GM12878 (cell line): ENCODE measurements at regions not wholly inside any gene's neighbourhood (a gene's known extent, or its start where the extent isn't known, plus 50 kb on each side); places are given as distances from the start of the nearest gene placed in this dataset.

Experiments used
- ATAC-seq: fragments of 200-7000 bp; cut with Tn5 transposase; 3 replicates; pipeline ENCODE4 v1.9.1; 2020; ENCODE audit warnings: mild to moderate bottlenecking, moderate library complexity
- BruUV-seq: library from RNA; stranded (reverse); fragments of 400-500 nt; replicated peaks from 2 replicates; lab custom pipeline; 2021; lab: Mats Ljungman, UMichigan
- CTCF ChIA-PET: fragments of 300-600 bp; sonication (Branson Sonifier 250); formaldehyde crosslinking; extraction: SDS; loops from one replicate; lab custom pipeline; 2021; ENCODE audit warnings: inconsistent platforms; lab: Yijun Ruan, JAX
- POLR2A ChIA-PET: fragments of 350-600 bp; formaldehyde crosslinking; extraction: SDS; loops from one replicate; lab custom pipeline; 2021; ENCODE audit warnings: inconsistent platforms; lab: Charles Lee
- RAD21 ChIA-PET: fragments of 300-600 bp; sonication (Branson Sonifier 250); formaldehyde crosslinking; loops from one replicate; lab custom pipeline; 2023; ENCODE audit warnings: antibody characterized with exemption; ENCODE audit not compliant: unreplicated experiment; lab: Charles Lee
- SMC1A ChIA-PET: fragments of 300-600 bp; sonication (Branson Sonifier 250); formaldehyde crosslinking; loops from one replicate; lab custom pipeline; 2023; ENCODE audit not compliant: unreplicated experiment, uncharacterized antibody; lab: Charles Lee
- DNase-seq: peaks from one replicate; pipeline ENCODE4 v3.0.0-alpha.2; 2011; ENCODE audit warnings: low read depth, low spot score
- FAIRE-seq: peaks from 3 replicates; lab custom pipeline; 2011; peaks lifted over from hg19 to GRCh38; lab: Jason Lieb, UNC
- H2AFZ ChIP-seq: 2 replicates; pipeline ENCODE4 v1.6.0; 2011; ENCODE audit warnings: low read depth, low read length, control low read depth; ENCODE audit not compliant: control insufficient read depth
- H3K27ac ChIP-seq: 2 replicates; pipeline ENCODE4 v1.5.1; 2011; ENCODE audit warnings: control low read depth; ENCODE audit not compliant: control insufficient read depth, insufficient read depth
- H3K27me3 ChIP-seq, 2 experiments: replicated peaks in 1 of 2; 2 replicates each; pipeline versions ENCODE4 v1.6.0 to v1.6.1; 2011; ENCODE audit warnings: low read length in 1 of 2; ENCODE audit not compliant: control insufficient read depth in 2 of 2, insufficient read depth in 2 of 2
- H3K36me3 ChIP-seq, 2 experiments: 2 replicates each; pipeline ENCODE4 v1.5.1; 2011; ENCODE audit warnings: low read length in 1 of 2; ENCODE audit not compliant: control insufficient read depth in 2 of 2, insufficient read depth in 2 of 2
- H3K4me1 ChIP-seq: 2 replicates; pipeline ENCODE4 v1.6.1; 2011; ENCODE audit warnings: mild to moderate bottlenecking, low read length, moderate library complexity, mixed read lengths; ENCODE audit not compliant: control insufficient read depth, insufficient read depth
- H3K4me2 ChIP-seq: 2 replicates; pipeline ENCODE4 v1.6.0; 2011; ENCODE audit warnings: control low read depth; ENCODE audit not compliant: control insufficient read depth, insufficient read depth
- H3K4me3 ChIP-seq: fragments of 200-600 bp; sonication (generic); 2 replicates; pipeline ENCODE4 v1.5.1; 2016
- H3K79me2 ChIP-seq: 2 replicates; pipeline ENCODE4 v1.6.0; 2011; ENCODE audit warnings: low read length; ENCODE audit not compliant: control insufficient read depth, insufficient read depth
- H3K9ac ChIP-seq: 2 replicates; pipeline ENCODE4 v1.8.0; 2011; ENCODE audit warnings: low read length, control low read depth, mixed read lengths; ENCODE audit not compliant: control insufficient read depth, insufficient read depth
- H3K9me3 ChIP-seq: replicated peaks from 3 replicates; pipeline ENCODE4 v1.5.1; 2011; ENCODE audit warnings: mild to moderate bottlenecking, low read length; ENCODE audit not compliant: control insufficient read depth, insufficient read depth
- H4K20me1 ChIP-seq: 2 replicates; pipeline ENCODE4 v1.6.0; 2011; ENCODE audit not compliant: control insufficient read depth, insufficient read depth
- CUX1 ChIP-seq: IDR thresholded peaks from 2 replicates; pipeline ENCODE4 v1.6.1; 2012; ENCODE audit warnings: improper control_type of control experiment, low read depth, low read length; ENCODE audit not compliant: insufficient replicate concordance
- PBX3 ChIP-seq: IDR thresholded peaks from 2 replicates; pipeline ENCODE4 v1.6.1; 2011; ENCODE audit warnings: mild to moderate bottlenecking, low read depth, low read length, moderate library complexity; ENCODE audit not compliant: insufficient replicate concordance
- RUNX3 ChIP-seq: IDR thresholded peaks from 2 replicates; pipeline ENCODE4 v1.6.1; 2012; ENCODE audit warnings: low read length, inconsistent platforms
- YY1 ChIP-seq: IDR thresholded peaks from 2 replicates; pipeline ENCODE4 v1.6.1; 2011; ENCODE audit warnings: low read depth, mild to moderate bottlenecking, low read length
- ZNF217 ChIP-seq: fragments of 450-650 bp; IDR thresholded peaks from 2 replicates; pipeline ENCODE4 v1.6.1; 2017; ENCODE audit warnings: antibody characterized with exemption, mild to moderate bottlenecking
- WGBS: methylation state at CpG from one replicate; pipeline ENCODE4 v1.1.6; 2016; ENCODE audit warnings: low lambda C conversion rate; ENCODE audit not compliant: insufficient replicate concordance, insufficient coverage; ENCODE audit errors: missing lambda C conversion rate; 5-methylcytosine and 5-hydroxymethylcytosine counted together
- in situ Hi-C: fragments of 300-500 bp; cut with MboI; formaldehyde crosslinking; loops from 9 replicates; pipeline ENCODE4 v1.14.3; 2018; ENCODE audit warnings: mixed read lengths
- intact Hi-C: fragments of 100-400 bp; cut with micrococcal nuclease; formaldehyde crosslinking; loops from one replicate; pipeline ENCODE4 v1.14.2; 2022; ENCODE audit not compliant: unreplicated experiment
- TF ChIP-seq, protein P1 (sequence below): fragments of 450-650 bp; IDR thresholded peaks from 2 replicates; pipeline ENCODE4 v1.6.1; 2017; ENCODE audit warnings: low read depth, mild to moderate bottlenecking, moderate library complexity

DNA sequence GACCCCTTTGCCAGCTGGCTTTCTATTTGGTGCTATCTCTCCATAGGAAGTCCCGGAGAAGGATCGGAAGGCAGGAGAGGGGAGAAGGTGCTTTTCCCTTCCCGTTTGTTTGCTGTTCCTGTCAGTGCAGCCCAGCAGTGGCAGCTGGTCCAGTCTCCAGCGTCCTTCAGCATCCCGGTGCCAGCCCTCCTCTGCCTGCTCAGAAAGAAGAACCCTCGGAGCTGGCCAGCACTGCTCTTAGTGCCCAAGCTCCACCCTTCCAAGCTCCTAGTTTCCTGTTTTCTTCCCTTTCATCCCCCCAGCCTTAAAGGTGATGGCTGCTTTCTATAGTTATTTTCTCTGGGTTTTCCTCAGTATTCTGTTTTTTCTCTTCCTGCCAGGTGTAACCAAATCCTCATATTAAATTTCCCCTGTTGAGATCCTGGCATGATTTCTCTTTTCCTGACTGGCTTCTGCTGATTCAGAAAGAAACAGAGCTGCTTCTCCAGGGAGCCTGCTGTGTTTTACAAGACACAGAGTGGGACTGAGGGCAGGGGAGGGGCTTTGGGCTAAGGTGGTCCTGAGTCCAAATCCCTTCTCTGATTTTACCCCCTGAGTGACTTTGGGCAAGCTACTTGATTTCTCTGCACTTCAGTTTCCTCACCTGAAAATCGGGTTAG lies 186.8 kb downstream of the COPRS start (continued):
- TF ChIP-seq CUX1: no peak

GRCh38 chr17:31663576-31663975 lies 195.5 kb downstream of the COPRS start:
- no peak overlapping the region for H3K27ac ChIP-seq
- RAD21 ChIA-PET: no interaction called here
- no peak overlapping the region for H3K9ac ChIP-seq
- ATAC-seq: no peak
- no peak for DNase-seq
- H4K20me1 ChIP-seq: no peaks in the 10 kb centered on the region
- intact Hi-C loops: no loop called here
- H3K4me2 ChIP-seq: no peak overlapping the region
- H2AFZ ChIP-seq: no peak overlapping the region
- no peak for FAIRE-seq
- no peaks in the 10 kb centered on the region for H3K27me3 ChIP-seq
- 30% methylated on average over 2 of the region's 2 CpGs for WGBS
- no peak overlapping the region for H3K4me3 ChIP-seq
- POLR2A ChIA-PET: no interaction called here
- no TSS peak for BruUV-seq
- no peaks in the 10 kb centered on the region for H3K79me2 ChIP-seq
- no peaks in the 10 kb centered on the region for H3K36me3 ChIP-seq
- H3K9me3 ChIP-seq: peaks cover 6% of the 10 kb centered on the region; the same call in 1 of the 3 replicates
- TF ChIP-seq PBX3 (no peak), RUNX3 (no peak), YY1 (no peak), ZNF217 (no peak)
- TF ChIP-seq, protein P1, sequence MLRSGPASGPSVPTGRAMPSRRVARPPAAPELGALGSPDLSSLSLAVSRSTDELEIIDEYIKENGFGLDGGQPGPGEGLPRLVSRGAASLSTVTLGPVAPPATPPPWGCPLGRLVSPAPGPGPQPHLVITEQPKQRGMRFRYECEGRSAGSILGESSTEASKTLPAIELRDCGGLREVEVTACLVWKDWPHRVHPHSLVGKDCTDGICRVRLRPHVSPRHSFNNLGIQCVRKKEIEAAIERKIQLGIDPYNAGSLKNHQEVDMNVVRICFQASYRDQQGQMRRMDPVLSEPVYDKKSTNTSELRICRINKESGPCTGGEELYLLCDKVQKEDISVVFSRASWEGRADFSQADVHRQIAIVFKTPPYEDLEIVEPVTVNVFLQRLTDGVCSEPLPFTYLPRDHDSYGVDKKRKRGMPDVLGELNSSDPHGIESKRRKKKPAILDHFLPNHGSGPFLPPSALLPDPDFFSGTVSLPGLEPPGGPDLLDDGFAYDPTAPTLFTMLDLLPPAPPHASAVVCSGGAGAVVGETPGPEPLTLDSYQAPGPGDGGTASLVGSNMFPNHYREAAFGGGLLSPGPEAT: no peak
- H3K4me1 ChIP-seq: peaks cover 8% of the 10 kb centered on the region
- SMC1A ChIA-PET: interaction anchor here (0.9 kb wide), 1 partner anchor 122 kb away, joined by 3 read pairs; no protein-coding TSS in a partner anchor
- CTCF ChIA-PET: no interaction called here
- in situ Hi-C loops: no loop called here
